WTC11 (cell line): ENCODE measurements at regions not wholly inside any gene's neighbourhood (a gene's known extent, or its start where the extent isn't known, plus 50 kb on each side); places are given as distances from the start of the nearest gene placed in this dataset.

Experiments
- ATAC-seq: fragments of 200-7000 bp; cut with Tn5 transposase; 2 replicates; pipeline ENCODE4 v1.10.0; 2021; ENCODE audit warnings: mild to moderate bottlenecking, moderate library complexity
- CTCF ChIA-PET: fragments of 300-600 bp; sonication (Branson Sonifier 250); formaldehyde crosslinking; loops from one replicate; lab custom pipeline; 2021; ENCODE audit warnings: antibody characterized with exemption; lab: Charles Lee
- POLR2A ChIA-PET: fragments of 350-600 bp; sonication (Branson Sonifier 250); formaldehyde crosslinking; loops from one replicate; lab custom pipeline; 2021; ENCODE audit warnings: antibody characterized with exemption; lab: Charles Lee
- DNase-seq: peaks from one replicate; pipeline ENCODE4 v3.0.0; 2021; ENCODE audit warnings: low spot score
- H3K27ac Mint-ChIP-seq: 2 replicates; pipeline ENCODE4 v1.8.0; 2021; ENCODE audit warnings: mixed read lengths
- H3K27me3 Mint-ChIP-seq: 2 replicates; pipeline ENCODE4 v1.8.0; 2021; ENCODE audit warnings: low read depth, mild to moderate bottlenecking, moderate library complexity, mixed read lengths
- H3K36me3 Mint-ChIP-seq: 2 replicates; pipeline ENCODE4 v1.8.0; 2021; ENCODE audit warnings: mixed read lengths
- H3K4me1 Mint-ChIP-seq: 2 replicates; pipeline ENCODE4 v1.8.0; 2022; ENCODE audit warnings: mixed read lengths
- H3K4me3 Mint-ChIP-seq: 2 replicates; pipeline ENCODE4 v1.8.0; 2021; ENCODE audit warnings: mild to moderate bottlenecking, moderate library complexity, mixed read lengths
- H3K9me3 Mint-ChIP-seq: 2 replicates; pipeline ENCODE4 v1.8.0; 2021; ENCODE audit warnings: mixed read lengths
- ATF6 ChIP-seq: sonication (generic); formaldehyde crosslinking; IDR thresholded peaks from 2 replicates; pipeline ENCODE4 v1.8.1; 2023; ENCODE audit warnings: mild to moderate bottlenecking, missing genetic modification reagents
- ELF4 ChIP-seq: sonication (generic); formaldehyde crosslinking; IDR thresholded peaks from 2 replicates; pipeline ENCODE4 v1.8.1; 2022; ENCODE audit warnings: low read depth, mild to moderate bottlenecking, moderate library complexity, missing genetic modification reagents
- FOXP1 ChIP-seq: sonication (generic); formaldehyde crosslinking; IDR thresholded peaks from 2 replicates; pipeline ENCODE4 v1.8.0; 2022; ENCODE audit warnings: missing genetic modification reagents, mild to moderate bottlenecking, moderate library complexity, borderline replicate concordance
- GRHL2 ChIP-seq: fragments of 250-450 bp; sonication (Bioruptor Pico); IDR thresholded peaks from 2 replicates; pipeline ENCODE4 v1.8.0; 2022; ENCODE audit warnings: mild to moderate bottlenecking, moderate library complexity; ENCODE audit not compliant: insufficient replicate concordance, severe bottlenecking
- HMGA2 ChIP-seq: fragments of 250-450 bp; sonication (Bioruptor Pico); IDR thresholded peaks from 2 replicates; pipeline ENCODE4 v1.4.0; 2021; ENCODE audit warnings: mild to moderate bottlenecking, moderate library complexity
- NFE2L1 ChIP-seq: sonication (generic); formaldehyde crosslinking; IDR thresholded peaks from 2 replicates; pipeline ENCODE4 v1.8.1; 2023; ENCODE audit warnings: missing genetic modification reagents
- NR3C1 ChIP-seq: sonication (generic); formaldehyde crosslinking; conservative IDR thresholded peaks from 2 replicates; pipeline ENCODE4 v1.8.1; 2023; ENCODE audit warnings: low read depth, mild to moderate bottlenecking, missing genetic modification reagents
- OVOL2 ChIP-seq: fragments of 250-450 bp; sonication (Bioruptor Pico); IDR thresholded peaks from 2 replicates; pipeline ENCODE4 v1.9.0; 2021; ENCODE audit warnings: mild to moderate bottlenecking, borderline replicate concordance
- PRDM15 ChIP-seq: sonication (generic); formaldehyde crosslinking; IDR thresholded peaks from 2 replicates; pipeline ENCODE4 v1.8.0; 2022; ENCODE audit warnings: missing genetic modification reagents
- SMAD3 ChIP-seq: sonication (generic); formaldehyde crosslinking; IDR thresholded peaks from 2 replicates; pipeline ENCODE4 v1.8.0; 2022; ENCODE audit warnings: missing genetic modification reagents, mild to moderate bottlenecking, borderline replicate concordance
- ZNF219 ChIP-seq: sonication (generic); formaldehyde crosslinking; IDR thresholded peaks from 2 replicates; pipeline ENCODE4 v1.8.0; 2023; ENCODE audit warnings: missing genetic modification reagents, mild to moderate bottlenecking, borderline replicate concordance
- ZNF396 ChIP-seq: fragments of 250-450 bp; sonication (Bioruptor Pico); IDR thresholded peaks from 2 replicates; pipeline ENCODE4 v1.8.0; 2021; ENCODE audit warnings: mild to moderate bottlenecking, moderate library complexity, borderline replicate concordance
- ZNF512 ChIP-seq: sonication (generic); formaldehyde crosslinking; IDR thresholded peaks from 2 replicates; pipeline ENCODE4 v1.8.1; 2022; ENCODE audit warnings: missing genetic modification reagents, borderline replicate concordance
- TF ChIP-seq, protein P1 (sequence below): sonication (generic); formaldehyde crosslinking; IDR thresholded peaks from 2 replicates; pipeline ENCODE4 v1.8.0; 2022; ENCODE audit warnings: mild to moderate bottlenecking, missing genetic modification reagents
- TF ChIP-seq, protein P2 (sequence below): sonication (generic); formaldehyde crosslinking; IDR thresholded peaks from 2 replicates; pipeline ENCODE4 v1.8.0; 2023; ENCODE audit warnings: mild to moderate bottlenecking, missing genetic modification reagents
- TF ChIP-seq, protein P3 (sequence below): sonication (generic); formaldehyde crosslinking; IDR thresholded peaks from 2 replicates; pipeline ENCODE4 v1.8.1; 2023; ENCODE audit warnings: mild to moderate bottlenecking, moderate library complexity, missing genetic modification reagents
- TF ChIP-seq, protein P4 (sequence below): sonication (generic); formaldehyde crosslinking; IDR thresholded peaks from 2 replicates; pipeline ENCODE4 v1.8.1; 2023; ENCODE audit warnings: mild to moderate bottlenecking, missing genetic modification reagents, borderline replicate concordance
- TF ChIP-seq, protein P5 (sequence below): sonication (generic); formaldehyde crosslinking; IDR thresholded peaks from 2 replicates; pipeline ENCODE4 v1.8.0; 2022; ENCODE audit warnings: mild to moderate bottlenecking, missing genetic modification reagents

DNA sequence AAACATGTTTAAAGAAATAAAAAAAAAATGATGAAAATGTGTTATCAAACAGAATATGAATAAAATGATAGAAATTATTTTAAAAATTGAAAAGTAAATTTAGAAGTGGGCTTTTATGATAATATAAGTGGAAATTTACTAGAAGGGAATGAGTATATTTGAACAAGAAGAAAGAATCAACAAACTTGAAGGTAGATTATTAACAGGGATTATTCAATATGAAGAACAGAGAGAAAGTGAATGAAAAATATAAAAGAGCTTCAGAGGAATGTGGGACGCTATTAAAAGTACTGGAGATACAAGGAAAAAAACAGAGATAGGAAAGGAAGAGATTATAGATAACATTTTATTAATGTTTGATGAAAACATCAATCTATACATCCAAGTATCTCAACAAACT lies 1014.4 kb upstream of the CITED2 start:
- POLR2A ChIA-PET, result no interaction called here
- no peak for TF ChIP-seq FOXP1 (CRISPR knock-in tag)
- no peak for TF ChIP-seq ZNF396 (CRISPR knock-in tag)
- TF ChIP-seq PRDM15 (CRISPR knock-in tag), result no peak
- TF ChIP-seq, protein P1, sequence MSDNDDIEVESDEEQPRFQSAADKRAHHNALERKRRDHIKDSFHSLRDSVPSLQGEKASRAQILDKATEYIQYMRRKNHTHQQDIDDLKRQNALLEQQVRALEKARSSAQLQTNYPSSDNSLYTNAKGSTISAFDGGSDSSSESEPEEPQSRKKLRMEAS (CRISPR knock-in tag), result no peak
- TF ChIP-seq ELF4 (CRISPR knock-in tag), result no peak
- TF ChIP-seq NFE2L1 (CRISPR knock-in tag), result no peak
- no peak for TF ChIP-seq ZNF219
- TF ChIP-seq, protein P2, sequence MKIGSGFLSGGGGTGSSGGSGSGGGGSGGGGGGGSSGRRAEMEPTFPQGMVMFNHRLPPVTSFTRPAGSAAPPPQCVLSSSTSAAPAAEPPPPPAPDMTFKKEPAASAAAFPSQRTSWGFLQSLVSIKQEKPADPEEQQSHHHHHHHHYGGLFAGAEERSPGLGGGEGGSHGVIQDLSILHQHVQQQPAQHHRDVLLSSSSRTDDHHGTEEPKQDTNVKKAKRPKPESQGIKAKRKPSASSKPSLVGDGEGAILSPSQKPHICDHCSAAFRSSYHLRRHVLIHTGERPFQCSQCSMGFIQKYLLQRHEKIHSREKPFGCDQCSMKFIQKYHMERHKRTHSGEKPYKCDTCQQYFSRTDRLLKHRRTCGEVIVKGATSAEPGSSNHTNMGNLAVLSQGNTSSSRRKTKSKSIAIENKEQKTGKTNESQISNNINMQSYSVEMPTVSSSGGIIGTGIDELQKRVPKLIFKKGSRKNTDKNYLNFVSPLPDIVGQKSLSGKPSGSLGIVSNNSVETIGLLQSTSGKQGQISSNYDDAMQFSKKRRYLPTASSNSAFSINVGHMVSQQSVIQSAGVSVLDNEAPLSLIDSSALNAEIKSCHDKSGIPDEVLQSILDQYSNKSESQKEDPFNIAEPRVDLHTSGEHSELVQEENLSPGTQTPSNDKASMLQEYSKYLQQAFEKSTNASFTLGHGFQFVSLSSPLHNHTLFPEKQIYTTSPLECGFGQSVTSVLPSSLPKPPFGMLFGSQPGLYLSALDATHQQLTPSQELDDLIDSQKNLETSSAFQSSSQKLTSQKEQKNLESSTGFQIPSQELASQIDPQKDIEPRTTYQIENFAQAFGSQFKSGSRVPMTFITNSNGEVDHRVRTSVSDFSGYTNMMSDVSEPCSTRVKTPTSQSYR, result no peak
- no peak for TF ChIP-seq OVOL2 (CRISPR knock-in tag)
- TF ChIP-seq SMAD3 (CRISPR knock-in tag), result no peak
- TF ChIP-seq, protein P3, sequence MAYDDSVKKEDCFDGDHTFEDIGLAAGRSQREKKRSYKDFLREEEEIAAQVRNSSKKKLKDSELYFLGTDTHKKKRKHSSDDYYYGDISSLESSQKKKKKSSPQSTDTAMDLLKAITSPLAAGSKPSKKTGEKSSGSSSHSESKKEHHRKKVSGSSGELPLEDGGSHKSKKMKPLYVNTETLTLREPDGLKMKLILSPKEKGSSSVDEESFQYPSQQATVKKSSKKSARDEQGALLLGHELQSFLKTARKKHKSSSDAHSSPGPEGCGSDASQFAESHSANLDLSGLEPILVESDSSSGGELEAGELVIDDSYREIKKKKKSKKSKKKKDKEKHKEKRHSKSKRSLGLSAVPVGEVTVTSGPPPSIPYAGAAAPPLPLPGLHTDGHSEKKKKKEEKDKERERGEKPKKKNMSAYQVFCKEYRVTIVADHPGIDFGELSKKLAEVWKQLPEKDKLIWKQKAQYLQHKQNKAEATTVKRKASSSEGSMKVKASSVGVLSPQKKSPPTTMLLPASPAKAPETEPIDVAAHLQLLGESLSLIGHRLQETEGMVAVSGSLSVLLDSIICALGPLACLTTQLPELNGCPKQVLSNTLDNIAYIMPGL, result no peak
- TF ChIP-seq NR3C1 (CRISPR knock-in tag), result no peak
- TF ChIP-seq ATF6 (CRISPR knock-in tag), result no peak
- no peak for TF ChIP-seq ZNF512
- TF ChIP-seq, protein P4, sequence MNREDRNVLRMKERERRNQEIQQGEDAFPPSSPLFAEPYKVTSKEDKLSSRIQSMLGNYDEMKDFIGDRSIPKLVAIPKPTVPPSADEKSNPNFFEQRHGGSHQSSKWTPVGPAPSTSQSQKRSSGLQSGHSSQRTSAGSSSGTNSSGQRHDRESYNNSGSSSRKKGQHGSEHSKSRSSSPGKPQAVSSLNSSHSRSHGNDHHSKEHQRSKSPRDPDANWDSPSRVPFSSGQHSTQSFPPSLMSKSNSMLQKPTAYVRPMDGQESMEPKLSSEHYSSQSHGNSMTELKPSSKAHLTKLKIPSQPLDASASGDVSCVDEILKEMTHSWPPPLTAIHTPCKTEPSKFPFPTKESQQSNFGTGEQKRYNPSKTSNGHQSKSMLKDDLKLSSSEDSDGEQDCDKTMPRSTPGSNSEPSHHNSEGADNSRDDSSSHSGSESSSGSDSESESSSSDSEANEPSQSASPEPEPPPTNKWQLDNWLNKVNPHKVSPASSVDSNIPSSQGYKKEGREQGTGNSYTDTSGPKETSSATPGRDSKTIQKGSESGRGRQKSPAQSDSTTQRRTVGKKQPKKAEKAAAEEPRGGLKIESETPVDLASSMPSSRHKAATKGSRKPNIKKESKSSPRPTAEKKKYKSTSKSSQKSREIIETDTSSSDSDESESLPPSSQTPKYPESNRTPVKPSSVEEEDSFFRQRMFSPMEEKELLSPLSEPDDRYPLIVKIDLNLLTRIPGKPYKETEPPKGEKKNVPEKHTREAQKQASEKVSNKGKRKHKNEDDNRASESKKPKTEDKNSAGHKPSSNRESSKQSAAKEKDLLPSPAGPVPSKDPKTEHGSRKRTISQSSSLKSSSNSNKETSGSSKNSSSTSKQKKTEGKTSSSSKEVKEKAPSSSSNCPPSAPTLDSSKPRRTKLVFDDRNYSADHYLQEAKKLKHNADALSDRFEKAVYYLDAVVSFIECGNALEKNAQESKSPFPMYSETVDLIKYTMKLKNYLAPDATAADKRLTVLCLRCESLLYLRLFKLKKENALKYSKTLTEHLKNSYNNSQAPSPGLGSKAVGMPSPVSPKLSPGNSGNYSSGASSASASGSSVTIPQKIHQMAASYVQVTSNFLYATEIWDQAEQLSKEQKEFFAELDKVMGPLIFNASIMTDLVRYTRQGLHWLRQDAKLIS (CRISPR knock-in tag), result no peak
- no peak for TF ChIP-seq GRHL2 (CRISPR knock-in tag)
- TF ChIP-seq, protein P5, sequence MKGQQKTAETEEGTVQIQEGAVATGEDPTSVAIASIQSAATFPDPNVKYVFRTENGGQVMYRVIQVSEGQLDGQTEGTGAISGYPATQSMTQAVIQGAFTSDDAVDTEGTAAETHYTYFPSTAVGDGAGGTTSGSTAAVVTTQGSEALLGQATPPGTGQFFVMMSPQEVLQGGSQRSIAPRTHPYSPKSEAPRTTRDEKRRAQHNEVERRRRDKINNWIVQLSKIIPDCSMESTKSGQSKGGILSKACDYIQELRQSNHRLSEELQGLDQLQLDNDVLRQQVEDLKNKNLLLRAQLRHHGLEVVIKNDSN (CRISPR knock-in tag), result no peak
- no peak for TF ChIP-seq HMGA2
- TF ChIP-seq, all 79 proteins: peak for 0
- CTCF ChIA-PET, result no interaction called here
- Mint-ChIP-seq H3K27ac (no peak overlapping the region), H3K36me3 (peaks cover 25% of the 10 kb centered on the region), H3K4me3 (no peak overlapping the region), H3K27me3 (no peaks in the 10 kb centered on the region), H3K4me1 (0 out of 2 replicates have a peak, but pooled peaks cover 2% of the 10 kb centered on the region), H3K9me3 (peaks cover 55% of the 10 kb centered on the region)
- DNase-seq (no peak), ATAC-seq (no peak)
